Activated naive CD4-positive, alpha-beta T cell treated with anti-CD3 and anti-CD28 coated beads, Interleukin-2, amount 10 ng/mL, durations not matched to agents 7 days and 5 days (primary cell): ENCODE measurements at regions not wholly inside any gene's neighbourhood (a gene's known extent, or its start where the extent isn't known, plus 50 kb on each side); places are given as distances from the start of the nearest gene placed in this dataset.

Experiments used
- CTCF ChIA-PET: fragments of 350-600 bp; sonication (Branson Sonifier 250); formaldehyde crosslinking; loops from one replicate; lab custom pipeline; 2021; ENCODE audit warnings: antibody characterized with exemption; lab: Charles Lee
- DNase-seq: peaks from one replicate; pipeline ENCODE4 v3.0.0-alpha.2; 2020
- H3K27ac Mint-ChIP-seq: one replicate; pipeline ENCODE4 v1.8.0; 2021; ENCODE audit warnings: mild to moderate bottlenecking, moderate library complexity, mixed read lengths
- H3K27me3 Mint-ChIP-seq: one replicate; pipeline ENCODE4 v1.8.0; 2021; ENCODE audit warnings: mild to moderate bottlenecking, mixed read lengths
- H3K36me3 Mint-ChIP-seq: one replicate; pipeline ENCODE4 v1.8.0; 2021; ENCODE audit warnings: mixed read lengths
- H3K4me1 Mint-ChIP-seq: one replicate; pipeline ENCODE4 v1.8.0; 2021; ENCODE audit warnings: mixed read lengths
- H3K4me3 Mint-ChIP-seq: one replicate; pipeline ENCODE4 v1.8.0; 2021; ENCODE audit warnings: mild to moderate bottlenecking, moderate library complexity, mixed read lengths
- H3K9me3 Mint-ChIP-seq: one replicate; pipeline ENCODE4 v1.8.0; 2021; ENCODE audit warnings: mixed read lengths

- Mint-ChIP-seq H3K9me3 (peaks cover 3% of the 10 kb centered on the region), H3K4me3 (no peak overlapping the region), H3K27ac (no peak overlapping the region), H3K27me3 (no peaks in the 10 kb centered on the region), H3K4me1 (no peaks in the 10 kb centered on the region), H3K36me3 (no peaks in the 10 kb centered on the region)
- CTCF ChIA-PET, result no interaction called here
- no peak for DNase-seq
Observed at GRCh38 chr7:85974176-85974575, 669.5 kb upstream of the GRM3 start.

GRCh38 chr7:85972504-85973141 lies 671.1 kb upstream of the GRM3 start:
- Mint-ChIP-seq H3K9me3 (peaks cover 1% of the 10 kb centered on the region), H3K36me3 (no peaks in the 10 kb centered on the region), H3K27me3 (no peaks in the 10 kb centered on the region), H3K4me1 (no peaks in the 10 kb centered on the region), H3K4me3 (no peak overlapping the region), H3K27ac (no peak overlapping the region)
- CTCF ChIA-PET, result no interaction called here
- no peak for DNase-seq

- DNase-seq, result no peak
- H3K36me3 Mint-ChIP-seq, result no peaks in the 10 kb centered on the region
- H3K27me3 Mint-ChIP-seq, result no peaks in the 10 kb centered on the region
- no peak overlapping the region for H3K27ac Mint-ChIP-seq
- peaks cover 7% of the 10 kb centered on the region for H3K9me3 Mint-ChIP-seq
- CTCF ChIA-PET, result no interaction called here
- no peaks in the 10 kb centered on the region for H3K4me1 Mint-ChIP-seq
- H3K4me3 Mint-ChIP-seq, result no peak overlapping the region
Observed at GRCh38 chr7:85954961-85955360, 688.7 kb upstream of the GRM3 start.

GRCh38 chr7:85950871-85951270 lies 692.8 kb upstream of the GRM3 start:
- H3K4me3 Mint-ChIP-seq, result no peak overlapping the region
- peaks cover 21% of the 10 kb centered on the region for H3K9me3 Mint-ChIP-seq
- no peak overlapping the region for H3K27ac Mint-ChIP-seq
- CTCF ChIA-PET, result no interaction called here
- H3K36me3 Mint-ChIP-seq, result no peaks in the 10 kb centered on the region
- no peak for DNase-seq
- no peaks in the 10 kb centered on the region for H3K4me1 Mint-ChIP-seq
- H3K27me3 Mint-ChIP-seq, result no peaks in the 10 kb centered on the region

- H3K9me3 Mint-ChIP-seq, result peaks cover 21% of the 10 kb centered on the region
- H3K4me1 Mint-ChIP-seq, result no peaks in the 10 kb centered on the region
- no peak overlapping the region for H3K27ac Mint-ChIP-seq
- H3K4me3 Mint-ChIP-seq, result no peak overlapping the region
- CTCF ChIA-PET, result no interaction called here
- DNase-seq, result no peak
- no peaks in the 10 kb centered on the region for H3K36me3 Mint-ChIP-seq
- H3K27me3 Mint-ChIP-seq, result no peaks in the 10 kb centered on the region
Observed at GRCh38 chr7:85950418-85950817, 693.3 kb upstream of the GRM3 start.

- H3K4me3 Mint-ChIP-seq, result no peak overlapping the region
Observed at GRCh38 chr7:85947767-85948166, 695.9 kb upstream of the GRM3 start.

GRCh38 chr7:85940798-85941197 lies 702.9 kb upstream of the GRM3 start:
- Mint-ChIP-seq H3K27me3 (no peaks in the 10 kb centered on the region), H3K36me3 (no peaks in the 10 kb centered on the region), H3K9me3 (peaks cover 3% of the 10 kb centered on the region), H3K4me3 (no peak overlapping the region), H3K4me1 (no peaks in the 10 kb centered on the region), H3K27ac (no peak overlapping the region)
- no peak for DNase-seq
- CTCF ChIA-PET, result no interaction called here

More at GRCh38 chr7:85947767-85948166, 695.9 kb upstream of the GRM3 start:
- Mint-ChIP-seq H3K36me3 (no peaks in the 10 kb centered on the region), H3K27ac (no peak overlapping the region), H3K4me1 (no peaks in the 10 kb centered on the region), H3K27me3 (no peaks in the 10 kb centered on the region), H3K9me3 (peaks cover 21% of the 10 kb centered on the region)
- no peak for DNase-seq
- CTCF ChIA-PET, result no interaction called here

- H3K27me3 Mint-ChIP-seq, result no peaks in the 10 kb centered on the region
- CTCF ChIA-PET, result no interaction called here
- H3K27ac Mint-ChIP-seq, result no peak overlapping the region
Observed at GRCh38 chr7:85931919-85932318, 711.8 kb upstream of the GRM3 start.

GRCh38 chr7:85928500-85928899 lies 715.2 kb upstream of the GRM3 start:
- H3K27me3 Mint-ChIP-seq, result no peaks in the 10 kb centered on the region
- DNase-seq, result no peak
- CTCF ChIA-PET, result no interaction called here
- H3K4me1 Mint-ChIP-seq, result no peaks in the 10 kb centered on the region
- H3K27ac Mint-ChIP-seq, result no peak overlapping the region
- no peaks in the 10 kb centered on the region for H3K36me3 Mint-ChIP-seq
- H3K4me3 Mint-ChIP-seq, result no peak overlapping the region
- H3K9me3 Mint-ChIP-seq, result peaks cover 9% of the 10 kb centered on the region

More at GRCh38 chr7:85931919-85932318, 711.8 kb upstream of the GRM3 start:
- DNase-seq, result no peak
- Mint-ChIP-seq H3K36me3 (no peaks in the 10 kb centered on the region), H3K4me1 (no peaks in the 10 kb centered on the region), H3K4me3 (no peak overlapping the region), H3K9me3 (peaks cover 16% of the 10 kb centered on the region)

GRCh38 chr7:85927226-85927625 lies 716.5 kb upstream of the GRM3 start:
- H3K36me3 Mint-ChIP-seq, result no peaks in the 10 kb centered on the region
- no peaks in the 10 kb centered on the region for H3K27me3 Mint-ChIP-seq
- CTCF ChIA-PET, result no interaction called here
- no peak for DNase-seq
- no peak overlapping the region for H3K4me3 Mint-ChIP-seq
- H3K27ac Mint-ChIP-seq, result no peak overlapping the region
- no peaks in the 10 kb centered on the region for H3K4me1 Mint-ChIP-seq
- H3K9me3 Mint-ChIP-seq, result peaks cover 7% of the 10 kb centered on the region

- no peak overlapping the region for H3K4me3 Mint-ChIP-seq
- DNase-seq, result no peak
- H3K27ac Mint-ChIP-seq, result no peak overlapping the region
- no peaks in the 10 kb centered on the region for H3K4me1 Mint-ChIP-seq
- no peaks in the 10 kb centered on the region for H3K36me3 Mint-ChIP-seq
- peaks cover 5% of the 10 kb centered on the region for H3K9me3 Mint-ChIP-seq
- no peaks in the 10 kb centered on the region for H3K27me3 Mint-ChIP-seq
- CTCF ChIA-PET, result no interaction called here
Observed at GRCh38 chr7:85924062-85924461, 719.6 kb upstream of the GRM3 start.

- no peak overlapping the region for H3K4me3 Mint-ChIP-seq
- H3K27ac Mint-ChIP-seq, result no peak overlapping the region
- peaks cover 12% of the 10 kb centered on the region for H3K9me3 Mint-ChIP-seq
- no peak for DNase-seq
- no peaks in the 10 kb centered on the region for H3K27me3 Mint-ChIP-seq
- H3K36me3 Mint-ChIP-seq, result no peaks in the 10 kb centered on the region
- no peaks in the 10 kb centered on the region for H3K4me1 Mint-ChIP-seq
- CTCF ChIA-PET, result no interaction called here
Observed at GRCh38 chr7:85916016-85916415, 727.7 kb upstream of the GRM3 start.

- DNase-seq, result no peak
- H3K27me3 Mint-ChIP-seq, result no peaks in the 10 kb centered on the region
- H3K4me3 Mint-ChIP-seq, result no peak overlapping the region
- CTCF ChIA-PET, result no interaction called here
- H3K4me1 Mint-ChIP-seq, result no peaks in the 10 kb centered on the region
- no peak overlapping the region for H3K27ac Mint-ChIP-seq
- H3K9me3 Mint-ChIP-seq, result peaks cover 11% of the 10 kb centered on the region
- no peaks in the 10 kb centered on the region for H3K36me3 Mint-ChIP-seq
Observed at GRCh38 chr7:85914437-85914836, 727.6 kb upstream of the SEMA3D start.

GRCh38 chr7:85908051-85908450 lies 721.2 kb upstream of the SEMA3D start:
- no peak for DNase-seq
- no peaks in the 10 kb centered on the region for H3K36me3 Mint-ChIP-seq
- CTCF ChIA-PET, result no interaction called here
- H3K4me1 Mint-ChIP-seq, result no peaks in the 10 kb centered on the region
- H3K27ac Mint-ChIP-seq, result no peak overlapping the region
- H3K27me3 Mint-ChIP-seq, result no peaks in the 10 kb centered on the region
- peaks cover 14% of the 10 kb centered on the region for H3K9me3 Mint-ChIP-seq
- no peak overlapping the region for H3K4me3 Mint-ChIP-seq

GRCh38 chr7:85897967-85898366 lies 711.1 kb upstream of the SEMA3D start:
- no peaks in the 10 kb centered on the region for H3K36me3 Mint-ChIP-seq
- no peak overlapping the region for H3K27ac Mint-ChIP-seq
- H3K4me3 Mint-ChIP-seq, result no peak overlapping the region
- CTCF ChIA-PET, result no interaction called here
- no peaks in the 10 kb centered on the region for H3K9me3 Mint-ChIP-seq
- DNase-seq, result no peak
- H3K27me3 Mint-ChIP-seq, result no peaks in the 10 kb centered on the region
- no peaks in the 10 kb centered on the region for H3K4me1 Mint-ChIP-seq

- no peak for DNase-seq
- CTCF ChIA-PET, result no interaction called here
- Mint-ChIP-seq H3K4me1 (no peaks in the 10 kb centered on the region), H3K36me3 (no peaks in the 10 kb centered on the region), H3K27me3 (no peaks in the 10 kb centered on the region), H3K9me3 (no peaks in the 10 kb centered on the region), H3K27ac (no peak overlapping the region), H3K4me3 (no peak overlapping the region)
Observed at GRCh38 chr7:85896531-85896930, 709.7 kb upstream of the SEMA3D start.
